ENCODE measurements at regions not wholly inside any gene's neighbourhood (a gene's known extent, or its start where the extent isn't known, plus 50 kb on each side); places are given as distances from the start of the nearest gene placed in this dataset.

- H3K4me1 ChIP-seq (replicated peaks in 1 of 2; ENCODE audit: control insufficient read depth in 2 of 2, insufficient read depth in 2 of 2, low read length in 2 of 2): peaks cover 26 to 62% of the 10 kb centered on the region in 2 experiments
- H3K27me3 ChIP-seq (ENCODE audit: control insufficient read depth in 2 of 2, insufficient read depth in 2 of 2, low read length in 2 of 2): no peaks in the 10 kb centered on the region
- WGBS (ENCODE audit: insufficient coverage, low coverage, missing lambda C conversion rate): 61% methylated on average over 8 of the region's 8 CpGs
- H3K79me2 ChIP-seq (ENCODE audit: control insufficient read depth, insufficient read depth, low read length): no peaks in the 10 kb centered on the region
- H3K36me3 ChIP-seq (ENCODE audit: control insufficient read depth, insufficient read depth, low read length): no peaks in the 10 kb centered on the region
- H4K20me1 ChIP-seq (replicated peaks; ENCODE audit: control insufficient read depth, insufficient read depth, low read length): no peaks in the 10 kb centered on the region
- DNase-seq (ENCODE audit: extremely low read depth in 1 of 4, low spot score in 3 of 4) (no peak), FAIRE-seq (no peak), ATAC-seq (no peak)
- no peaks in the 10 kb centered on the region for H3K9me3 ChIP-seq (replicated peaks; ENCODE audit: control insufficient read depth, insufficient read depth, low read depth, low read length)
- BruUV-seq (replicated peaks): no TSS peak
- ChIA-PET CTCF (ENCODE audit: low intra/inter-chr PET ratio) (no interaction called here), POLR2A (interaction anchor here (0.8 to 2.2 kb wide), 4 partner anchors 9 to 423 kb away, joined by 3 to 8 read pairs (median 4); no protein-coding TSS in a partner anchor)
- intact Hi-C loops (cut with micrococcal nuclease): no loop called here
- no peak overlapping the region for H3K27ac ChIP-seq (ENCODE audit: extremely low read depth, low read depth, low read length)
- H3K4me2 ChIP-seq (ENCODE audit: insufficient read depth, low read length): no peak overlapping the region
- H3K4me3 ChIP-seq: no peak overlapping the region
- in situ Hi-C loops (cut with MboI): no loop called here
- no peak overlapping the region for H2AFZ ChIP-seq (ENCODE audit: low read depth, low read length)
- H3K9ac ChIP-seq (ENCODE audit: insufficient read depth in 1 of 2, low read depth in 2 of 2, low read length in 2 of 2): no peak overlapping the region
- no peaks in the 10 kb centered on the region for H3K9me1 ChIP-seq (ENCODE audit: control insufficient read depth, insufficient read depth, low read length)
- TF ChIP-seq MCM7 (IDR thresholded peaks at IDR 0.05) (no peak), GMEB1 (CRISPR knock-in tag; IDR thresholded peaks at IDR 0.05) (no peak), BRF1 (IDR thresholded peaks at IDR 0.05; ENCODE audit: borderline replicate concordance, extremely low read depth, insufficient read length) (no peak), TGIF2 (CRISPR knock-in tag; IDR thresholded peaks at IDR 0.05) (no peak), ZNF584 (CRISPR knock-in tag; IDR thresholded peaks at IDR 0.05; ENCODE audit: low read depth) (no peak), KDM2B (CRISPR knock-in tag; IDR thresholded peaks at IDR 0.05) (no peak), GTF2E2 (tag; IDR thresholded peaks at IDR 0.05) (no peak), DNMT1 (IDR thresholded peaks at IDR 0.05) (no peak), KAT7 (CRISPR knock-in tag; IDR thresholded peaks at IDR 0.05; ENCODE audit: borderline replicate concordance) (no peak), SP2 (IDR thresholded peaks at IDR 0.05; ENCODE audit: extremely low read depth, low read depth, low read length, poor library complexity, severe bottlenecking) (no peak), SIN3B (IDR thresholded peaks at IDR 0.05; ENCODE audit: low read depth) (no peak)
- TF ChIP-seq, protein P1, sequence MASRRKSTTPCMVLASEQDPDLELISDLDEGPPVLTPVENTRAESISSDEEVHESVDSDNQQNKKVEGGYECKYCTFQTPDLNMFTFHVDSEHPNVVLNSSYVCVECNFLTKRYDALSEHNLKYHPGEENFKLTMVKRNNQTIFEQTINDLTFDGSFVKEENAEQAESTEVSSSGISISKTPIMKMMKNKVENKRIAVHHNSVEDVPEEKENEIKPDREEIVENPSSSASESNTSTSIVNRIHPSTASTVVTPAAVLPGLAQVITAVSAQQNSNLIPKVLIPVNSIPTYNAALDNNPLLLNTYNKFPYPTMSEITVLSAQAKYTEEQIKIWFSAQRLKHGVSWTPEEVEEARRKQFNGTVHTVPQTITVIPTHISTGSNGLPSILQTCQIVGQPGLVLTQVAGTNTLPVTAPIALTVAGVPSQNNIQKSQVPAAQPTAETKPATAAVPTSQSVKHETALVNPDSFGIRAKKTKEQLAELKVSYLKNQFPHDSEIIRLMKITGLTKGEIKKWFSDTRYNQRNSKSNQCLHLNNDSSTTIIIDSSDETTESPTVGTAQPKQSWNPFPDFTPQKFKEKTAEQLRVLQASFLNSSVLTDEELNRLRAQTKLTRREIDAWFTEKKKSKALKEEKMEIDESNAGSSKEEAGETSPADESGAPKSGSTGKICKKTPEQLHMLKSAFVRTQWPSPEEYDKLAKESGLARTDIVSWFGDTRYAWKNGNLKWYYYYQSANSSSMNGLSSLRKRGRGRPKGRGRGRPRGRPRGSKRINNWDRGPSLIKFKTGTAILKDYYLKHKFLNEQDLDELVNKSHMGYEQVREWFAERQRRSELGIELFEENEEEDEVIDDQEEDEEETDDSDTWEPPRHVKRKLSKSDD (conservative IDR thresholded peaks at IDR 0.05; ENCODE audit: low read length): no peak
- TF ChIP-seq, protein P2, sequence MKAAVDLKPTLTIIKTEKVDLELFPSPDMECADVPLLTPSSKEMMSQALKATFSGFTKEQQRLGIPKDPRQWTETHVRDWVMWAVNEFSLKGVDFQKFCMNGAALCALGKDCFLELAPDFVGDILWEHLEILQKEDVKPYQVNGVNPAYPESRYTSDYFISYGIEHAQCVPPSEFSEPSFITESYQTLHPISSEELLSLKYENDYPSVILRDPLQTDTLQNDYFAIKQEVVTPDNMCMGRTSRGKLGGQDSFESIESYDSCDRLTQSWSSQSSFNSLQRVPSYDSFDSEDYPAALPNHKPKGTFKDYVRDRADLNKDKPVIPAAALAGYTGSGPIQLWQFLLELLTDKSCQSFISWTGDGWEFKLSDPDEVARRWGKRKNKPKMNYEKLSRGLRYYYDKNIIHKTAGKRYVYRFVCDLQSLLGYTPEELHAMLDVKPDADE (conservative IDR thresholded peaks at IDR 0.05; ENCODE audit: control insufficient read depth, low read depth, low read length): no peak
- TF ChIP-seq, protein P3, sequence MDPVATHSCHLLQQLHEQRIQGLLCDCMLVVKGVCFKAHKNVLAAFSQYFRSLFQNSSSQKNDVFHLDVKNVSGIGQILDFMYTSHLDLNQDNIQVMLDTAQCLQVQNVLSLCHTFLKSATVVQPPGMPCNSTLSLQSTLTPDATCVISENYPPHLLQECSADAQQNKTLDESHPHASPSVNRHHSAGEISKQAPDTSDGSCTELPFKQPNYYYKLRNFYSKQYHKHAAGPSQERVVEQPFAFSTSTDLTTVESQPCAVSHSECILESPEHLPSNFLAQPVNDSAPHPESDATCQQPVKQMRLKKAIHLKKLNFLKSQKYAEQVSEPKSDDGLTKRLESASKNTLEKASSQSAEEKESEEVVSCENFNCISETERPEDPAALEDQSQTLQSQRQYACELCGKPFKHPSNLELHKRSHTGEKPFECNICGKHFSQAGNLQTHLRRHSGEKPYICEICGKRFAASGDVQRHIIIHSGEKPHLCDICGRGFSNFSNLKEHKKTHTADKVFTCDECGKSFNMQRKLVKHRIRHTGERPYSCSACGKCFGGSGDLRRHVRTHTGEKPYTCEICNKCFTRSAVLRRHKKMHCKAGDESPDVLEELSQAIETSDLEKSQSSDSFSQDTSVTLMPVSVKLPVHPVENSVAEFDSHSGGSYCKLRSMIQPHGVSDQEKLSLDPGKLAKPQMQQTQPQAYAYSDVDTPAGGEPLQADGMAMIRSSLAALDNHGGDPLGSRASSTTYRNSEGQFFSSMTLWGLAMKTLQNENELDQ (CRISPR knock-in tag; IDR thresholded peaks at IDR 0.05; ENCODE audit: borderline replicate concordance): no peak
Measured at GRCh38 chr2:8541223-8541622, 140.6 kb upstream of the ID2 start.

Data from K562 (cell line).